B cell (primary cell): ENCODE measurements at regions not wholly inside any gene's neighbourhood (a gene's known extent, or its start where the extent isn't known, plus 50 kb on each side); places are given as distances from the start of the nearest gene placed in this dataset.

Source experiments
- ATAC-seq: fragments of 200-7000 bp; cut with Tn5 transposase; one replicate; pipeline ENCODE4 v1.10.0; 2021; ENCODE audit warnings: low read depth, mild to moderate bottlenecking, moderate number of reproducible peaks, moderate library complexity
- CTCF ChIA-PET: fragments of 350-600 bp; sonication (Branson Sonifier 250); formaldehyde crosslinking; loops from one replicate; lab custom pipeline; 2021; ENCODE audit warnings: antibody characterized with exemption, inconsistent platforms; lab: Charles Lee
- POLR2A ChIA-PET: fragments of 350-600 bp; sonication (Branson Sonifier 250); formaldehyde crosslinking; loops from one replicate; lab custom pipeline; 2021; ENCODE audit warnings: antibody characterized with exemption; lab: Charles Lee
- DNase-seq: peaks from one replicate; pipeline ENCODE4 v3.0.0; 2013
- H2AFZ ChIP-seq: 2 replicates; pipeline ENCODE4 v1.6.1; 2012; ENCODE audit warnings: mild to moderate bottlenecking, low read depth, low read length; ENCODE audit not compliant: insufficient read depth, poor library complexity, severe bottlenecking
- H3K27ac ChIP-seq, 2 donors: 1 replicate in 1 of 2; 2 replicates in 1 of 2; pipeline ENCODE4 v1.5.1; 2012 to 2013; ENCODE audit warnings: low read length in 2 of 2, mild to moderate bottlenecking in 2 of 2, moderate library complexity in 1 of 2
- H3K27me3 ChIP-seq, 4 experiments: fragments of 200-600 bp in 1 of 4; sonication (generic) in 1 of 4; replicated peaks in 1 of 4; 1 replicate in 2 of 4; 2 replicates in 2 of 4; pipeline versions ENCODE4 v1.6.1 to v1.7.0; 2013 to 2016; ENCODE audit warnings: low read length in 3 of 4, mild to moderate bottlenecking in 2 of 4, mixed read lengths in 1 of 4, moderate library complexity in 1 of 4; ENCODE audit not compliant: insufficient read depth in 4 of 4, control insufficient read depth in 3 of 4; ENCODE audit errors: control extremely low read depth in 1 of 4
- H3K36me3 ChIP-seq, 2 experiments: replicated peaks in 1 of 2; 1 replicate in 1 of 2; 2 replicates in 1 of 2; pipeline versions ENCODE4 v1.6.1 to v1.7.1; 2013; ENCODE audit warnings: low read length in 1 of 2; ENCODE audit not compliant: insufficient read depth in 2 of 2, control insufficient read depth in 1 of 2; ENCODE audit errors: control extremely low read depth in 1 of 2, extremely low read depth in 1 of 2
- H3K4me1 ChIP-seq, 2 donors: fragments of 200-600 bp in 1 of 2; sonication (generic) in 1 of 2; 1 replicate in 1 of 2; 2 replicates in 1 of 2; pipeline versions ENCODE4 v1.5.1 to v1.6.1; 2013 to 2017; ENCODE audit warnings: low read length in 2 of 2; ENCODE audit not compliant: control insufficient read depth in 2 of 2, insufficient read depth in 2 of 2
- H3K4me2 ChIP-seq: replicated peaks from 2 replicates; pipeline ENCODE3; 2012; ENCODE audit warnings: mild to moderate bottlenecking, low read depth, low read length; ENCODE audit not compliant: poor library complexity, severe bottlenecking
- H3K4me3 ChIP-seq, 5 experiments: fragments of 200-600 bp in 1 of 5; sonication (generic) in 1 of 5; 1 replicate in 3 of 5; 2 replicates in 2 of 5; pipeline versions ENCODE4 v1.5.1 to v1.7.0; 2011 to 2016; ENCODE audit warnings: low read length in 4 of 5, mild to moderate bottlenecking in 4 of 5, low read depth in 2 of 5, control low read depth in 1 of 5, moderate library complexity in 1 of 5; ENCODE audit not compliant: insufficient read depth in 1 of 5; ENCODE audit errors: control extremely low read depth in 1 of 5, extremely low read depth in 1 of 5
- H3K79me2 ChIP-seq: fragments of 200-600 bp; sonication (generic); one replicate; pipeline ENCODE4 v1.6.0; 2016; ENCODE audit warnings: low read length; ENCODE audit not compliant: control insufficient read depth, insufficient read depth
- H3K9ac ChIP-seq: fragments of 200-600 bp; sonication (generic); 2 replicates; pipeline ENCODE4 v1.6.1; 2017; ENCODE audit warnings: mild to moderate bottlenecking, low read length, moderate library complexity
- H3K9me3 ChIP-seq, 3 donors: one replicate each; pipeline versions ENCODE4 v1.6.1 to v1.7.1; 2013; ENCODE audit warnings: low read length in 2 of 3; ENCODE audit not compliant: control insufficient read depth in 2 of 3, insufficient read depth in 1 of 3; ENCODE audit errors: control extremely low read depth in 1 of 3
- H4K20me1 ChIP-seq: 2 replicates; pipeline ENCODE4 v1.6.0; 2012; ENCODE audit warnings: mild to moderate bottlenecking, low read length; ENCODE audit not compliant: insufficient read depth, control insufficient read depth, poor library complexity, severe bottlenecking
- H3K27ac Mint-ChIP-seq: one replicate; pipeline ENCODE4 v1.8.0; 2021; ENCODE audit warnings: mixed read lengths
- H3K27me3 Mint-ChIP-seq: one replicate; pipeline ENCODE4 v1.8.0; 2021; ENCODE audit warnings: mixed read lengths
- H3K4me1 Mint-ChIP-seq: one replicate; pipeline ENCODE4 v1.8.0; 2021; ENCODE audit warnings: mixed read lengths
- H3K4me3 Mint-ChIP-seq: one replicate; pipeline ENCODE4 v1.8.0; 2021; ENCODE audit warnings: mixed read lengths
- H3K9me3 Mint-ChIP-seq: one replicate; pipeline ENCODE4 v1.8.0; 2022; ENCODE audit warnings: mixed read lengths; ENCODE audit not compliant: insufficient read depth
- EZH2 ChIP-seq: IDR thresholded peaks from 2 replicates; pipeline ENCODE4 v1.6.1; 2012; ENCODE audit warnings: borderline replicate concordance, low read depth, mild to moderate bottlenecking, moderate library complexity, low read length; ENCODE audit not compliant: insufficient read depth, poor library complexity, severe bottlenecking
- WGBS: methylation state at CpG from one replicate; pipeline ENCODE4 v1.1.5; 2013; ENCODE audit warnings: missing lambda C conversion rate; ENCODE audit not compliant: insufficient coverage; 5-methylcytosine and 5-hydroxymethylcytosine counted together
- intact Hi-C: fragments of 100-400 bp; cut with micrococcal nuclease; formaldehyde crosslinking; loops from one replicate; pipeline ENCODE4 v1.10.0; 2022
- TF ChIP-seq, protein P1 (sequence below): fragments of 200-600 bp; IDR thresholded peaks from one replicate; pipeline ENCODE4 v1.8.0; 2022; ENCODE audit warnings: antibody characterized with exemption, mild to moderate bottlenecking

DNA sequence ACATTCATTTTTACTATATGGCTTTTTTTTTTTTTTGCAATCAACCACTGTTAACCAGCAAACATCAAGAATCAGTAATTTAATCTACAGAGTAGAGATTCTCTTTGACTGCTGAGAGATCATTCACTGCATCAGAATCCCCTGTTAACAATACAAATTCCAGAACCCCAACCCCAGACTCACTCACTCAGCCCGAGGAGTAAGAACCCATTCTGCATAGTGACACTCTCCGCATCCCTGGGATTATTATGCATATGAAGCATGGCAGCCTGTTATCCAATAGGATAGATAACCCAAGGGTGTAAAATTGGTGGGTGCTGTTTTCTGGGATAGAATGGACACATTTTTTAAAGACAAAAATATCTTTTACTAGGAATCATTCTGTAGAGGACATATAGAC lies 76.3 kb upstream of the CCDC39 start:
- CTCF ChIA-PET, result no interaction called here

DNA sequence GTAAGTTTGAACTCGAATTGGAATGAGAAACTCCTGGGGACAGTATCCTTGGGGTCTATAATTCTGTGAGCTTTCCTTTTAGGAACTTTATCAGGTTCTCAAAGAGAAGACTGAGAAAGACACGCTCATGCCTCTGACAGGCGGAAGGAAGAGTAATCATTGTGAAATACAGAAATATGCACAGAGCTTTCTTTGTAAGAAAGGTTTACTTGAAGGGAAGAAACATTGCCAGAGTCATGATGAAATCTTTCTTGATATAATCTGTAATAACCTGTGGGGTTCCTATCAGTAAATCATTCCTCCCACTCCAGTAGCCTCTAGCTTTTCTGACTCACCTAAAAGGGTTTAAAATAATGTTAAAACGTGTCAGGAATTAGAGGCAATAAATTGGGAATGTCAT lies 83.6 kb upstream of the CCDC39 start:
- no peaks in the 10 kb centered on the region for H3K27me3 Mint-ChIP-seq
- TF ChIP-seq, protein P1, sequence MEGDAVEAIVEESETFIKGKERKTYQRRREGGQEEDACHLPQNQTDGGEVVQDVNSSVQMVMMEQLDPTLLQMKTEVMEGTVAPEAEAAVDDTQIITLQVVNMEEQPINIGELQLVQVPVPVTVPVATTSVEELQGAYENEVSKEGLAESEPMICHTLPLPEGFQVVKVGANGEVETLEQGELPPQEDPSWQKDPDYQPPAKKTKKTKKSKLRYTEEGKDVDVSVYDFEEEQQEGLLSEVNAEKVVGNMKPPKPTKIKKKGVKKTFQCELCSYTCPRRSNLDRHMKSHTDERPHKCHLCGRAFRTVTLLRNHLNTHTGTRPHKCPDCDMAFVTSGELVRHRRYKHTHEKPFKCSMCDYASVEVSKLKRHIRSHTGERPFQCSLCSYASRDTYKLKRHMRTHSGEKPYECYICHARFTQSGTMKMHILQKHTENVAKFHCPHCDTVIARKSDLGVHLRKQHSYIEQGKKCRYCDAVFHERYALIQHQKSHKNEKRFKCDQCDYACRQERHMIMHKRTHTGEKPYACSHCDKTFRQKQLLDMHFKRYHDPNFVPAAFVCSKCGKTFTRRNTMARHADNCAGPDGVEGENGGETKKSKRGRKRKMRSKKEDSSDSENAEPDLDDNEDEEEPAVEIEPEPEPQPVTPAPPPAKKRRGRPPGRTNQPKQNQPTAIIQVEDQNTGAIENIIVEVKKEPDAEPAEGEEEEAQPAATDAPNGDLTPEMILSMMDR, result no peak
- no peak for TF ChIP-seq EZH2
- POLR2A ChIA-PET, result no interaction called here
- WGBS, result 86% methylated on average over 3 of the region's 4 CpGs
- H3K4me3 Mint-ChIP-seq, result no peak overlapping the region
- H3K4me2 ChIP-seq, result no peak overlapping the region
- H3K36me3 ChIP-seq, result no peaks in the 10 kb centered on the region
- no peak overlapping the region for H3K4me3 ChIP-seq
- peaks cover 0 to 8% (median 3%) of the 10 kb centered on the region in 3 donors for H3K9me3 ChIP-seq
- no peaks in the 10 kb centered on the region for H3K27me3 ChIP-seq
- no peaks in the 10 kb centered on the region for H3K4me1 Mint-ChIP-seq
- CTCF ChIA-PET, result no interaction called here
- no peak overlapping the region for H3K27ac ChIP-seq
- peaks cover 5% of the 10 kb centered on the region for H3K9me3 Mint-ChIP-seq
- H4K20me1 ChIP-seq, result no peaks in the 10 kb centered on the region
- H3K79me2 ChIP-seq, result no peaks in the 10 kb centered on the region
- H3K4me1 ChIP-seq, result no peaks in the 10 kb centered on the region
- intact Hi-C loops, result no loop called here
- no peak overlapping the region for H3K27ac Mint-ChIP-seq
- no peak for DNase-seq
- no peak overlapping the region for H2AFZ ChIP-seq
- no peak overlapping the region for H3K9ac ChIP-seq
- no peak for ATAC-seq

More for the DNA sequence above, 76.3 kb upstream of the CCDC39 start:
- Histone ChIP-seq H3K4me1 (no peaks in the 10 kb centered on the region), H3K4me3 (no peak overlapping the region), H3K27me3 (no peaks in the 10 kb centered on the region), H3K9ac (no peak overlapping the region), H3K4me2 (no peak overlapping the region), H3K9me3 (peaks cover 0 to 3% (median 3%) of the 10 kb centered on the region in 3 donors), H3K36me3 (no peaks in the 10 kb centered on the region), H4K20me1 (no peaks in the 10 kb centered on the region), H2AFZ (no peak overlapping the region), H3K27ac (no peak overlapping the region), H3K79me2 (no peaks in the 10 kb centered on the region)
- intact Hi-C loops, result no loop called here
- POLR2A ChIA-PET, result no interaction called here
- H3K9me3 Mint-ChIP-seq, result peaks cover 3% of the 10 kb centered on the region
- TF ChIP-seq, protein P1, result no peak
- no peak for TF ChIP-seq EZH2
- no peak overlapping the region for H3K27ac Mint-ChIP-seq
- H3K4me1 Mint-ChIP-seq, result no peaks in the 10 kb centered on the region
- H3K27me3 Mint-ChIP-seq, result no peaks in the 10 kb centered on the region
- ATAC-seq (no peak), DNase-seq (no peak)
- WGBS, result 70% methylated on average over 2 of the region's 2 CpGs
- H3K4me3 Mint-ChIP-seq, result no peak overlapping the region
